H1 (cell line): ENCODE measurements at regions not wholly inside any gene's neighbourhood (a gene's known extent, or its start where the extent isn't known, plus 50 kb on each side); places are given as distances from the start of the nearest gene placed in this dataset.
"Not testable (repeated sequence)": the region's sequence is repeated elsewhere in the genome, so short reads cannot be mapped to it uniquely, and the experiment has no call there.

Experiments
- BCL11A ChIP-seq, 2 experiments: IDR thresholded peaks; one replicate each; pipeline ENCODE4 v1.6.1; 2011; ENCODE audit warnings: low read depth in 2 of 2, low read length in 2 of 2, mild to moderate bottlenecking in 2 of 2
- CHD2 ChIP-seq: IDR thresholded peaks from 2 replicates; pipeline ENCODE4 v1.6.1; 2012; ENCODE audit warnings: low read length, improper control_type of control experiment
- CREB1 ChIP-seq: IDR thresholded peaks from 2 replicates; pipeline ENCODE4 v1.6.1; 2012; ENCODE audit warnings: inconsistent platforms
- GTF2F1 ChIP-seq: IDR thresholded peaks from 2 replicates; pipeline ENCODE4 v1.6.1; 2012; ENCODE audit warnings: low read depth, low read length, improper control_type of control experiment, borderline replicate concordance
- MAFK ChIP-seq: IDR thresholded peaks from 2 replicates; pipeline ENCODE4 v1.6.1; 2012; ENCODE audit warnings: low read depth, mild to moderate bottlenecking, improper control_type of control experiment, low read length
- POLR2AphosphoS5 ChIP-seq: IDR thresholded peaks from 2 replicates; pipeline ENCODE4 v1.6.1; 2011; ENCODE audit warnings: low read depth, low read length
- POU5F1 ChIP-seq: IDR thresholded peaks from 2 replicates; pipeline ENCODE4 v1.6.1; 2011; ENCODE audit warnings: low read depth, mild to moderate bottlenecking, low read length, moderate library complexity
- TAF7 ChIP-seq: optimal IDR thresholded peaks from 2 replicates; pipeline ENCODE3; 2011; ENCODE audit warnings: low read depth, mild to moderate bottlenecking, inconsistent platforms, low read length, moderate library complexity, borderline replicate concordance
- YY1 ChIP-seq: IDR thresholded peaks from 2 replicates; pipeline ENCODE4 v1.6.1; 2011; ENCODE audit warnings: low read depth, mild to moderate bottlenecking, low read length
- TF ChIP-seq, protein P1 (sequence below), 3 experiments: IDR thresholded peaks; 1 replicate in 2 of 3; 2 replicates in 1 of 3; pipeline versions ENCODE4 v1.5.1 to v1.6.1; 2011; ENCODE audit warnings: low read length in 3 of 3, mild to moderate bottlenecking in 3 of 3, inconsistent platforms in 2 of 3, low read depth in 1 of 3, moderate library complexity in 1 of 3; ENCODE audit not compliant: insufficient read depth in 1 of 3; ENCODE audit errors: control extremely low read depth in 1 of 3
- TF ChIP-seq, protein P2 (sequence below): IDR thresholded peaks from 2 replicates; pipeline ENCODE4 v1.6.1; 2011; ENCODE audit warnings: low read length, improper control_type of control experiment
- TF ChIP-seq, protein P3 (sequence below): IDR thresholded peaks from 2 replicates; pipeline ENCODE4 v1.6.1; 2011; ENCODE audit warnings: low read depth, mild to moderate bottlenecking, low read length; ENCODE audit not compliant: insufficient read depth
- TF ChIP-seq, protein P4 (sequence below): IDR thresholded peaks from 2 replicates; pipeline ENCODE4 v1.6.1; 2012; ENCODE audit warnings: inconsistent platforms

DNA sequence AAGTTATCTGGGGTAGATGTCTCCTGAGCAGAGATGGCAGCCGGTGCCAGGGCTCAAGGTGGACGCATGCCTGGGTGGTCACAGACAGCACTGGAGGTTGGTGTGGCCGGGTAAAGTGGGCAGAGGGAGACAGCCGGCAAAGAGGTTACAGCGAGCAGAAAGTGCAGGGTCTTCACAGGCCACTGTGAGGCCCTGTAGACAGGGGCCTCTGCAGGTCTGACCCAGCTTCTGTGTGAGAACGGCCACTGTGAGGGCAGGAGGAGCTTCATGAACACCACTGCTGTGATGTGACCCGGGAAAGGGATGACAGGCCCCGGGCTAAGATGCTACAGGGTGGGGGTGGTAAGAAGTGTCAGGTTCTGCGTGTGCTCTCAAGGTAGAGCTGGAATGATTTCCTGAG is 111.2 kb upstream of the VOPP1 start:
- TF ChIP-seq CREB1; POU5F1; GTF2F1; MAFK; YY1; BCL11A (IDR thresholded peaks at IDR 0.05; ENCODE audit: low read depth in 2 of 2, low read length in 2 of 2); TAF7; CHD2; POLR2AphosphoS5: not testable (repeated sequence)
- TF ChIP-seq, protein P1, sequence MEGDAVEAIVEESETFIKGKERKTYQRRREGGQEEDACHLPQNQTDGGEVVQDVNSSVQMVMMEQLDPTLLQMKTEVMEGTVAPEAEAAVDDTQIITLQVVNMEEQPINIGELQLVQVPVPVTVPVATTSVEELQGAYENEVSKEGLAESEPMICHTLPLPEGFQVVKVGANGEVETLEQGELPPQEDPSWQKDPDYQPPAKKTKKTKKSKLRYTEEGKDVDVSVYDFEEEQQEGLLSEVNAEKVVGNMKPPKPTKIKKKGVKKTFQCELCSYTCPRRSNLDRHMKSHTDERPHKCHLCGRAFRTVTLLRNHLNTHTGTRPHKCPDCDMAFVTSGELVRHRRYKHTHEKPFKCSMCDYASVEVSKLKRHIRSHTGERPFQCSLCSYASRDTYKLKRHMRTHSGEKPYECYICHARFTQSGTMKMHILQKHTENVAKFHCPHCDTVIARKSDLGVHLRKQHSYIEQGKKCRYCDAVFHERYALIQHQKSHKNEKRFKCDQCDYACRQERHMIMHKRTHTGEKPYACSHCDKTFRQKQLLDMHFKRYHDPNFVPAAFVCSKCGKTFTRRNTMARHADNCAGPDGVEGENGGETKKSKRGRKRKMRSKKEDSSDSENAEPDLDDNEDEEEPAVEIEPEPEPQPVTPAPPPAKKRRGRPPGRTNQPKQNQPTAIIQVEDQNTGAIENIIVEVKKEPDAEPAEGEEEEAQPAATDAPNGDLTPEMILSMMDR (IDR thresholded peaks at IDR 0.05; ENCODE audit: control extremely low read depth in 1 of 3, insufficient read depth in 1 of 3, low read depth in 1 of 3, low read length in 3 of 3): not testable (repeated sequence)
- TF ChIP-seq, protein P2, sequence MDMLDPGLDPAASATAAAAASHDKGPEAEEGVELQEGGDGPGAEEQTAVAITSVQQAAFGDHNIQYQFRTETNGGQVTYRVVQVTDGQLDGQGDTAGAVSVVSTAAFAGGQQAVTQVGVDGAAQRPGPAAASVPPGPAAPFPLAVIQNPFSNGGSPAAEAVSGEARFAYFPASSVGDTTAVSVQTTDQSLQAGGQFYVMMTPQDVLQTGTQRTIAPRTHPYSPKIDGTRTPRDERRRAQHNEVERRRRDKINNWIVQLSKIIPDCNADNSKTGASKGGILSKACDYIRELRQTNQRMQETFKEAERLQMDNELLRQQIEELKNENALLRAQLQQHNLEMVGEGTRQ: not testable (repeated sequence)
- TF ChIP-seq, protein P3, sequence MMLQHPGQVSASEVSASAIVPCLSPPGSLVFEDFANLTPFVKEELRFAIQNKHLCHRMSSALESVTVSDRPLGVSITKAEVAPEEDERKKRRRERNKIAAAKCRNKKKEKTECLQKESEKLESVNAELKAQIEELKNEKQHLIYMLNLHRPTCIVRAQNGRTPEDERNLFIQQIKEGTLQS: not testable (repeated sequence)
- TF ChIP-seq, protein P4, sequence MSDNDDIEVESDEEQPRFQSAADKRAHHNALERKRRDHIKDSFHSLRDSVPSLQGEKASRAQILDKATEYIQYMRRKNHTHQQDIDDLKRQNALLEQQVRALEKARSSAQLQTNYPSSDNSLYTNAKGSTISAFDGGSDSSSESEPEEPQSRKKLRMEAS: not testable (repeated sequence)
